ENCODE measurements at regions not wholly inside any gene's neighbourhood (a gene's known extent, or its start where the extent isn't known, plus 50 kb on each side); places are given as distances from the start of the nearest gene placed in this dataset.

DNA sequence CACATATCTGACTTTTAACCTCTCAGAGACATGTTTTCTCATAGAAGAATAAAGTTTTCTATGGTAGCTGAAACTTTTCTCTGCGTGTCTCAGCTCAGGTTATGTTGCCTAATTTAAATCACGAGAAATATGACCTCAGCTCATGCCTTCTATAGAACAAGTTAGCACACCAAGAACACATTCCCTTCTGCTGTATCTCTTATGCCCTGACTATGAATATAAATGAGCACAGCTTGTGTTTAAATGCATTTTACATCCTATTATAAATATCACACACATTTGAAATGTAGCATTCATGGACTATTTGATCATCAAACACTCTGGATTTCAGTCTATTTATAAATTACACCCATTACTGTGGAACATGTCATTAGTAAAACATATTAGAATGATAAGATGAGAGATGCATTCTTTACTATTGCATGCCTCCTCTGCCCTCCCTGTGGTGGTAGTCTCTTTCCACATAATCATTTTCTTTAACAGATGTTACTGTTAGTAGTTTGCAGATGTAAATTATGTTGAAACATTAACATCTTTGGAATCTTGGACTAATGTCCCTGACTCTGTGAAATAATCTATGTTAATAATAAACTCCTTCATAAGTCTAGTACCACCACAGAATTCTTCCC, 2044.9 kb upstream of the PCDH20 start:
- Histone ChIP-seq H3K27ac (ENCODE audit: low read depth, low read length) (no peak overlapping the region), H2AFZ (ENCODE audit: low read length) (no peak overlapping the region)
- no peak for DNase-seq (ENCODE audit: insufficient read length, low spot score, missing footprints)

DNA sequence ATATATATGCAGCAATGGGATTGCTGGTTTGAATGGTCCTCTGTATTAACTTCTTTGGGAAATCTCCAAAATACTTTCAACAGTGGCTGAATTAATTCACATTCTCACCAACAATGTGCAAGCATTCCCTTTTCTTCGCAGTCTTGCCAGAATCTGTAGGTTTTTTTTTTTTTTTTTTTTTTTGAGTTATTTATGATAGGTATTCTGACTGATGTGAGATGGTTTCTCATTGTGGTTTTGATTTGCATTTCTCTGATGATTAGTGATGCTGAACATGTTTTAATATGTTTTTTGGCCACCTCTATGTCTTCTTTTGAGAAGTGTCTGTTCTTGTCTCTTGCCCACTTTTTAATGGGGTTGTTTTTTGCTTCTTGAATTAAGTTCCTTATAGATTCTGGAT, 2041.5 kb upstream of the PCDH20 start:
- H3K4me2 ChIP-seq (ENCODE audit: insufficient read depth, low read length): no peak overlapping the region
- TF ChIP-seq, protein P1, sequence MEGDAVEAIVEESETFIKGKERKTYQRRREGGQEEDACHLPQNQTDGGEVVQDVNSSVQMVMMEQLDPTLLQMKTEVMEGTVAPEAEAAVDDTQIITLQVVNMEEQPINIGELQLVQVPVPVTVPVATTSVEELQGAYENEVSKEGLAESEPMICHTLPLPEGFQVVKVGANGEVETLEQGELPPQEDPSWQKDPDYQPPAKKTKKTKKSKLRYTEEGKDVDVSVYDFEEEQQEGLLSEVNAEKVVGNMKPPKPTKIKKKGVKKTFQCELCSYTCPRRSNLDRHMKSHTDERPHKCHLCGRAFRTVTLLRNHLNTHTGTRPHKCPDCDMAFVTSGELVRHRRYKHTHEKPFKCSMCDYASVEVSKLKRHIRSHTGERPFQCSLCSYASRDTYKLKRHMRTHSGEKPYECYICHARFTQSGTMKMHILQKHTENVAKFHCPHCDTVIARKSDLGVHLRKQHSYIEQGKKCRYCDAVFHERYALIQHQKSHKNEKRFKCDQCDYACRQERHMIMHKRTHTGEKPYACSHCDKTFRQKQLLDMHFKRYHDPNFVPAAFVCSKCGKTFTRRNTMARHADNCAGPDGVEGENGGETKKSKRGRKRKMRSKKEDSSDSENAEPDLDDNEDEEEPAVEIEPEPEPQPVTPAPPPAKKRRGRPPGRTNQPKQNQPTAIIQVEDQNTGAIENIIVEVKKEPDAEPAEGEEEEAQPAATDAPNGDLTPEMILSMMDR (IDR thresholded peaks at IDR 0.05; ENCODE audit: extremely low read depth, low read depth, low read length): no peak
- no peak for DNase-seq (ENCODE audit: insufficient read length, low spot score, missing footprints)
- H2AFZ ChIP-seq (ENCODE audit: low read length): no peak overlapping the region
- no peaks in the 10 kb centered on the region for H4K20me1 ChIP-seq (ENCODE audit: insufficient read depth, low read length)
- H3K4me1 ChIP-seq (ENCODE audit: insufficient read depth, low read length): no peaks in the 10 kb centered on the region
- H3K36me3 ChIP-seq (ENCODE audit: insufficient read depth, low read length): no peaks in the 10 kb centered on the region
- no peaks in the 10 kb centered on the region for H3K9me3 ChIP-seq (ENCODE audit: low read depth, low read length)
- H3K4me3 ChIP-seq (ENCODE audit: insufficient read depth, low read length): no peak overlapping the region
- no peaks in the 10 kb centered on the region for H3K27me3 ChIP-seq (ENCODE audit: insufficient read depth, low read length)
- H3K27ac ChIP-seq (ENCODE audit: low read depth, low read length): no peak overlapping the region
- H3K79me2 ChIP-seq (ENCODE audit: insufficient read depth, low read length): no peaks in the 10 kb centered on the region

More for the DNA sequence above, 2044.9 kb upstream of the PCDH20 start:
- no peaks in the 10 kb centered on the region for H3K9me3 ChIP-seq (ENCODE audit: low read depth, low read length)
- H3K27me3 ChIP-seq (ENCODE audit: insufficient read depth, low read length): no peaks in the 10 kb centered on the region
- TF ChIP-seq, protein P1 (IDR thresholded peaks at IDR 0.05; ENCODE audit: extremely low read depth, low read depth, low read length): no peak
- no peaks in the 10 kb centered on the region for H4K20me1 ChIP-seq (ENCODE audit: insufficient read depth, low read length)
- no peak overlapping the region for H3K4me3 ChIP-seq (ENCODE audit: insufficient read depth, low read length)
- H3K4me2 ChIP-seq (ENCODE audit: insufficient read depth, low read length): no peak overlapping the region
- H3K4me1 ChIP-seq (ENCODE audit: insufficient read depth, low read length): no peaks in the 10 kb centered on the region
- H3K79me2 ChIP-seq (ENCODE audit: insufficient read depth, low read length): no peaks in the 10 kb centered on the region
- H3K36me3 ChIP-seq (ENCODE audit: insufficient read depth, low read length): no peaks in the 10 kb centered on the region

- no peaks in the 10 kb centered on the region for H3K4me1 ChIP-seq (ENCODE audit: insufficient read depth, low read length)
- DNase-seq (ENCODE audit: insufficient read length, low spot score, missing footprints): no peak
These were observed 2040.3 kb upstream of the PCDH20 start for GRCh38 chr13:63455938-63456337.

GRCh38 chr13:63449550-63449949, 2033.9 kb upstream of the PCDH20 start:
- Histone ChIP-seq H3K4me2 (ENCODE audit: insufficient read depth, low read length) (no peak overlapping the region), H3K4me1 (ENCODE audit: insufficient read depth, low read length) (peaks cover 9% of the 10 kb centered on the region), H3K27ac (ENCODE audit: low read depth, low read length) (no peak overlapping the region), H3K4me3 (ENCODE audit: insufficient read depth, low read length) (no peak overlapping the region), H3K27me3 (ENCODE audit: insufficient read depth, low read length) (no peaks in the 10 kb centered on the region), H4K20me1 (ENCODE audit: insufficient read depth, low read length) (no peaks in the 10 kb centered on the region), H3K79me2 (ENCODE audit: insufficient read depth, low read length) (no peaks in the 10 kb centered on the region), H3K9me3 (ENCODE audit: low read depth, low read length) (no peaks in the 10 kb centered on the region), H2AFZ (ENCODE audit: low read length) (peak overlapping the region; percentile 58), H3K36me3 (ENCODE audit: insufficient read depth, low read length) (no peaks in the 10 kb centered on the region)
- TF ChIP-seq, protein P1 (IDR thresholded peaks at IDR 0.05; ENCODE audit: extremely low read depth, low read depth, low read length): no peak
- peak; percentile 9 for DNase-seq (ENCODE audit: insufficient read length, low spot score, missing footprints)

More at GRCh38 chr13:63455938-63456337, 2040.3 kb upstream of the PCDH20 start:
- Histone ChIP-seq H3K27me3 (ENCODE audit: insufficient read depth, low read length) (no peaks in the 10 kb centered on the region), H3K4me3 (ENCODE audit: insufficient read depth, low read length) (no peak overlapping the region), H3K4me2 (ENCODE audit: insufficient read depth, low read length) (no peak overlapping the region), H3K79me2 (ENCODE audit: insufficient read depth, low read length) (no peaks in the 10 kb centered on the region), H3K36me3 (ENCODE audit: insufficient read depth, low read length) (no peaks in the 10 kb centered on the region), H4K20me1 (ENCODE audit: insufficient read depth, low read length) (no peaks in the 10 kb centered on the region), H2AFZ (ENCODE audit: low read length) (no peak overlapping the region), H3K27ac (ENCODE audit: low read depth, low read length) (no peak overlapping the region), H3K9me3 (ENCODE audit: low read depth, low read length) (no peaks in the 10 kb centered on the region)
- TF ChIP-seq, protein P1 (IDR thresholded peaks at IDR 0.05; ENCODE audit: extremely low read depth, low read depth, low read length): peak; percentile 29

All from osteoblast (primary cell).